HEK293T (cell line): ENCODE measurements at regions not wholly inside any gene's neighbourhood (a gene's known extent, or its start where the extent isn't known, plus 50 kb on each side); places are given as distances from the start of the nearest gene placed in this dataset.

Source experiments
- ARNT ChIP-seq: fragments of 450-650 bp; IDR thresholded peaks from 2 replicates; pipeline ENCODE4 v1.6.1; 2017; ENCODE audit warnings: mild to moderate bottlenecking
- BHLHE40 ChIP-seq: fragments of 450-650 bp; IDR thresholded peaks from 2 replicates; pipeline ENCODE4 v1.6.1; 2016; ENCODE audit warnings: mild to moderate bottlenecking, moderate library complexity, borderline replicate concordance
- FOXA1 ChIP-seq: fragments of 450-650 bp; IDR thresholded peaks from 2 replicates; pipeline ENCODE4 v1.6.1; 2016; ENCODE audit warnings: mild to moderate bottlenecking
- FOXK2 ChIP-seq: fragments of 450-650 bp; IDR thresholded peaks from 2 replicates; pipeline ENCODE4 v1.6.1; 2016; ENCODE audit warnings: mild to moderate bottlenecking
- ZNF384 ChIP-seq: fragments of 450-650 bp; IDR thresholded peaks from 2 replicates; pipeline ENCODE4 v1.6.1; 2016

DNA sequence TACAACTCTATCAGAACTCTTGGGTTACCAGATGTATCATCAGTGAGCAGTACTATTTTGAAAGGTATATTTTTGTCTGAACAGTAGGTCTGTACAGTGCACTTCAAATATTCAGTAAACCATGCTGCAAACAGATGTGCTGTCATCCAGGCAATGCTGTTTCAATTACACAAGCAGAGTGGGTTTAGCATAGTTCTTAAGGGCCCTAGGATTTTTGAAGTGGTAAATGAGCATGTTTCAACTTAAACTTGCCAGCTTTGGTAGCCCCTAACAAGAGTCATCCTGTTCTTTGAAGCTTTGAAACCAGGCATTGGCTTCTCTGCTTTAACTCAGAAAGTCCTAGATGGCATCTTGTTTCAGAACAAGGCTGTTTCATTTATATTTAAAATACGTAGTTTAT is 1519.9 kb downstream of the SUCLG1 start:
- TF ChIP-seq FOXK2 (no peak), BHLHE40 (no peak), ZNF384 (no peak), FOXA1 (no peak), ARNT (no peak)
